GM12864 (cell line): ENCODE measurements at regions not wholly inside any gene's neighbourhood (a gene's known extent, or its start where the extent isn't known, plus 50 kb on each side); places are given as distances from the start of the nearest gene placed in this dataset.

ENCODE experiments used
- DNase-seq: peaks from one replicate; pipeline ENCODE4 v3.0.0-alpha.2; 2011; ENCODE audit warnings: low read depth
- H3K4me3 ChIP-seq: 2 replicates; pipeline ENCODE4 v1.5.1; 2011; ENCODE audit warnings: mild to moderate bottlenecking, low read depth, low read length, control low read depth
- TF ChIP-seq, protein P1 (sequence below): IDR thresholded peaks from 2 replicates; pipeline ENCODE4 v1.5.1; 2011; ENCODE audit warnings: low read depth, mild to moderate bottlenecking, moderate library complexity, low read length, control low read depth, inconsistent platforms; ENCODE audit errors: missing control alignments

DNA sequence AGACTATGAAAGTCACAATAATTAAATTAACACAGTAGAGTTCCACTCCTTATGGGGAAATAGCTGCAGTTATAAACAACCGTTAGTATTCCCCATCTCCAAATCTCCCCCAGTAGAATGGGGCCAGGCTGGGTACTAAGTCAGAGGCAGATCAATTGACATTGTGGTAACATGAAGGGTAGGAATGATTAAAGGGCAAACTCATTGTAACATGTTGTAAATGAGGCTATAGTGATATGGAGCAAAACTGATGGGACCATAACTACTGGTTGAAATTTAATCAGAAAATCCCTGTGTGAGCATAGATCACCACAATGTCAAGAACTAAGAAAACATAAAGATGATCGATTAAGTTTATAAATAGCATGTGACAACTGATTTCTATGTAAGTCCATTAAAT lies 231.9 kb upstream of the NLGN4Y start:
- DNase-seq: no peak
- H3K4me3 ChIP-seq: no peak overlapping the region
- TF ChIP-seq, protein P1, sequence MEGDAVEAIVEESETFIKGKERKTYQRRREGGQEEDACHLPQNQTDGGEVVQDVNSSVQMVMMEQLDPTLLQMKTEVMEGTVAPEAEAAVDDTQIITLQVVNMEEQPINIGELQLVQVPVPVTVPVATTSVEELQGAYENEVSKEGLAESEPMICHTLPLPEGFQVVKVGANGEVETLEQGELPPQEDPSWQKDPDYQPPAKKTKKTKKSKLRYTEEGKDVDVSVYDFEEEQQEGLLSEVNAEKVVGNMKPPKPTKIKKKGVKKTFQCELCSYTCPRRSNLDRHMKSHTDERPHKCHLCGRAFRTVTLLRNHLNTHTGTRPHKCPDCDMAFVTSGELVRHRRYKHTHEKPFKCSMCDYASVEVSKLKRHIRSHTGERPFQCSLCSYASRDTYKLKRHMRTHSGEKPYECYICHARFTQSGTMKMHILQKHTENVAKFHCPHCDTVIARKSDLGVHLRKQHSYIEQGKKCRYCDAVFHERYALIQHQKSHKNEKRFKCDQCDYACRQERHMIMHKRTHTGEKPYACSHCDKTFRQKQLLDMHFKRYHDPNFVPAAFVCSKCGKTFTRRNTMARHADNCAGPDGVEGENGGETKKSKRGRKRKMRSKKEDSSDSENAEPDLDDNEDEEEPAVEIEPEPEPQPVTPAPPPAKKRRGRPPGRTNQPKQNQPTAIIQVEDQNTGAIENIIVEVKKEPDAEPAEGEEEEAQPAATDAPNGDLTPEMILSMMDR: no peak

DNA sequence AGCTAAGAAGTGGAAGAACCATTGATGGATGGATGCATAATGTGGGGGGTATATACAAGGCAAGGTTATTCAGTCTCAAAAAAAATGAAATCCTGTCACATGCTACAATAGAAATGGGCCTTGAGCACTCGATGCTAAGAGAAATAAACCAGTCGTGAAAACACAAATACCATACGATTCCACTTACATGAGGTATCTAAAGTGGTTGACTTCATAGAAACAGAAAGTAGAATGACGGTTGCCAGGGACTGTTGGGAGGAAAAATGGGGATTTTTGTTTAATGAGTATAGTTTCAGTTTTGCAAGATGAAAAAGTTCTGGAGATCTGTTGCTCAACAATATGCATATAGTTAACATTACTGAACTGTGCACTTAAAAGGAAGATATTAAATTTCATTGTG lies 223.6 kb upstream of the NLGN4Y start:
- TF ChIP-seq, protein P1: no peak
- H3K4me3 ChIP-seq: no peak overlapping the region
- DNase-seq: no peak

DNA sequence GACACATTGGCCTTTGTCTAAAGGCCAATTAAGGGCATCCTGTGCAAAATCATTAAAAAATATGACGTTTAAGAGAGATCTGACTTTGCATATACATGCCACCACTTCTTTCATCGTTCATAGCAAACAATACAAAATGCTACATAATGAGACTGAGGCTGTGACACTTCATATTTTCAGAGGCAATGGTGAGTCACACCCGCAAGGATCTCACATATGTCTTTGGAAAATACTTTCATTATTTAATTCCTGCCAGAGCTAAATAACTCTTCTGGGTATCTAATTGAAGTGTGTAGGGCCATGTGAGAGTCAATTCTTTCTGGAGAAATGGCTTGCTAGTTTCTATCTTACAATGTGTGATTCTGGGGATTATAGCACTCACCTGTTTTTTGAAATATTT lies 222.8 kb upstream of the NLGN4Y start:
- no peak for DNase-seq
- TF ChIP-seq, protein P1: no peak
- no peak overlapping the region for H3K4me3 ChIP-seq

DNA sequence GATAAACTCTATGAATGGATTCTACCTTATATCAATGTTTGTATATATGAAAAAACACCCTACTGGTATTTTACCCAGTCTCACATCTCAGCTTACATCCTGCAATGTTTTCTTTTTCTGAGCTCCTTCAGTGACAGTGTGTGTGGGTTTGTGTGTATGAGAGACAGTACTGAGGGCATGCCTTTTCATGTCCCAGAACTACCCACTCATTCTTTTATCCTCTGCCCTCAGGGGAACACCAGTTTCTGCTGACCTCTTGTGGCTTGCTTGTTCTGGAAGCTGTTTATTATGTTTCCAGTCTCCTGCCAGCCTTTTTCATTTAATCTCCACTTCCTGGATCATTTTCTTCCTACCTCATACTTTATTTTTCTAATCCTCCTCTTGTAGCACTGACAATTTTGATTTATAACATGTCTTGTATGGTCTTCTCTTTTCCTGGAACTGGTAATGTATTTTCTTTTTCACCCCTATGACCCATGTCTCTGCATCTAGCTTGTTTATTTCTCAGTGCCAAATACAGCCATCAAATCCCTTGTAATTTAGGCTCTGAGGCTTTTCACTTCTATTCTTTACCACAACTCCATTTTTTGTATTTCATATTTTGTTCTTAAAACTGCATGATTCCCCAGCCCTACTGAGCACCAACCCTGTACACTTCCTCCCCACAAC lies 195.5 kb upstream of the NLGN4Y start:
- no peak for DNase-seq
- no peak overlapping the region for H3K4me3 ChIP-seq
- TF ChIP-seq, protein P1: peak; percentile 7

DNA sequence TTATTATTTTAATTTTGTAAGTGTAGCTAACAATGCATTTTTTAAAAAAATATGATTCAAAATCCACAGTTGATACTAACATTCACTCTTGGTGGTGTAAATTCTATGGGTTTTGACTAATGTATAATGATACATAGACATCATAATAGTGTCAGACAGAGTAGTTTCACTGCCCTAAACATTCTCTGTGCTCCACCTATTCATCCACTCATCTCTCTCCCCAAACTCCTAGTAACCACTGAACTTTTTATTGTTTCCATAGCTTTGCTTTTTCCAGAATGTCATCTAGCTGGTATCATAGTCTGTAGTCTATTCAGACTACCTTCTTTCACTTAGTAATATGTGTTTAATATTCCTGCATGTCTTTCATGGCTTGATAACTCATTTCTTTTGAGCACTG lies 194.0 kb upstream of the NLGN4Y start:
- TF ChIP-seq, protein P1: no peak
- no peak for DNase-seq
- no peak overlapping the region for H3K4me3 ChIP-seq

DNA sequence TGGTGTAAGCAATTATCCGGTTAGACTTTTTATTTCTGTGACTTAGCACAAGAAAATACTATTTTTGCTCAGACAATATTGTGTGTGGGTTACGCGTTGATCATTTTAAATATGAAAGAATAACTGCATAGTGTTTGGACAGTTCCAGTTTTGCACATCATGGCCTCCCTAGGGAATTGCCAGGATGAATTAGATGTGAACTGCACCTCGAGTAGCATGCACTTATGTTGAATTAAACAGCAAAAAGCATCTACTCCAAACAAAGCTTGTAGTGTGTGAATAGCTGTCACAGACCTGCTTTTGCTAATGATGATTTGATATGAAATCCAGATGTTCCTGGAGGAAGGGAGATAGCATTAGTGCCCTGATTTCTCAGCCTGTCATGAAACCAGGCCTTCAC lies 184.8 kb upstream of the NLGN4Y start:
- no peak overlapping the region for H3K4me3 ChIP-seq
- TF ChIP-seq, protein P1: no peak
- no peak for DNase-seq

DNA sequence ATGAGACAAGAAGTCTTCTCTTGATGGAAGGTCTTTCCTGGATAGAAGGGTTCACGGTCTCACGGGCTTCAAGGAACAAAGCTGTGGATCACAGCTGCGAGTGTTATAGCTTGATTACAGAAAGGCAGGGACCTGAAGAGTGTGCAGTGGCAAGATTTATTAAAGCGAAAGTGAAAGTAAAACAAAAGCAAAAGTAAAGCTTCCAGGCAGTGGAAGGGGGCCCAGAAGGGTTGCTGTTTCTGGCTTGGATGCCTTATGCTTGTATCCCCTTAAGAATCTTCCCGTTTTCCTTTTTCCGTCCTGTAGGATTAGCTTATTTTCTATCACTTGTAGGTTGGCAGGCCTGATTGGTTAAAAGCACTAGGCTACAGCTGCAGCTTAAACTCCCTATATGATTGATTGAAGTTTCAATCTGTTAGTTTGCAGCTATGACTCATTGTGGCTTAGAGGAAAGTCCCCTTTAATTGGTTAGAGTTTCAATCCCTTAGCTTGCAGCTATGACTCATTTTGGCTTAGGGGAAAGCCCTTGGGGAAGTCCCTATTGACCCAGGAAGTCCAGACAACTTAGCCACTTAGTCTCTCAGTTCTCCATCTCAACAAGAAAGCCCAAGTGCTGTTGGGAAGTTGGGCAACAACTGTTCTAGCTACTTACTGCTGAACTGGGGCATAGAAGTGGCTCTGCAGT lies 183.7 kb upstream of the NLGN4Y start:
- no peak overlapping the region for H3K4me3 ChIP-seq
- TF ChIP-seq, protein P1: no peak
- peak; percentile 72 for DNase-seq
